Right cardiac atrium (tissue), 5 donors: ENCODE measurements at regions not wholly inside any gene's neighbourhood (a gene's known extent, or its start where the extent isn't known, plus 50 kb on each side); places are given as distances from the start of the nearest gene placed in this dataset.

Source experiments
- ATAC-seq, 2 donors: fragments of 200-7000 bp; cut with Tn5 transposase; one replicate each; pipeline versions ENCODE4 v1.8.0 to v1.9.1; 2020; ENCODE audit warnings: moderate library complexity in 2 of 2, mild to moderate bottlenecking in 1 of 2
- DNase-seq, 3 donors: peaks; one replicate each; pipeline ENCODE4 v3.0.0-alpha.2; 2020
- H3K27ac ChIP-seq: one replicate; pipeline ENCODE4 v1.5.1; 2013; ENCODE audit warnings: mild to moderate bottlenecking, low read length, control low read depth, moderate library complexity
- H3K27me3 ChIP-seq: one replicate; pipeline ENCODE4 v1.6.1; 2013; ENCODE audit not compliant: control insufficient read depth, insufficient read depth
- H3K4me1 ChIP-seq: one replicate; pipeline ENCODE4 v1.6.1; 2013; ENCODE audit warnings: low read length; ENCODE audit not compliant: control insufficient read depth, insufficient read depth
- H3K4me3 ChIP-seq: one replicate; pipeline ENCODE4 v1.5.1; 2013; ENCODE audit warnings: low read length, control low read depth
- H3K9me3 ChIP-seq: one replicate; pipeline ENCODE4 v1.6.1; 2013; ENCODE audit warnings: low read length; ENCODE audit not compliant: control insufficient read depth
- WGBS: extraction: QIAGEN DNeasy Blood & Tissue Kit; methylation state at CpG from one replicate; pipeline ENCODE4 v1.1.7; 2013; 5-methylcytosine and 5-hydroxymethylcytosine counted together
- intact Hi-C, 4 donors: fragments of 100-400 bp; cut with DNase I; formaldehyde crosslinking; loops; one replicate each; pipeline versions ENCODE4 v1.11.0 to v1.14.0; 2022 to 2023
- donor health status: healthy with polysubstance abuse.
- donor health status: DM: no; HTN: yes; CAD: no.
- donor health status: DM: no; HTN: no; CAD: no.
- donor health status: DM: no; HTN: yes; CAD: no; lungs with severe emphysema.
- donor health status: DM: yes; HTN: yes; CAD: no.

DNA sequence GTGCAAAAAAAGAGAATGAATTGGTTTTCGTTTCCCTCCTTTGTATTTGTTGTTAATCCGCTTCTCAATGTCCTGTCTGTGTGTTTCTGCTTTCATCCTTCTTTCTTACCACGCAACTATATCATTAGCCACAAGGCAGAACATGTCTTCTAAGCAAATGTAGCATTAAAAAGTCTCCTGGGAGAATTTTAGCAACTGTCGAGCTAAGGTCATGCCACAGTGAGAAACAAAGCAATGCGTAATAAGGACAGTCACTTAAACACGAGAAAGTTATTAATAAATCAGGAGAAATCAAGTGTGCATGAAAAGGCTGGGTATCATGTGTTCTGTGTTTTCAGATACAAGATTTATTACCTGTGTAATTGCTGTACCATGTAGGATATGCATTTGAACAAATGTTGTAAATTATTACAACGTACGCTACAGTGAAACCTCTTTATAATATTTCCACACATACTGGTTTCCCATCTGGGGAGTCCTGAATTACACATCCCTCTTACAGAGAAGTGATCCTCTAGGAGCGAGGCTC lies 890.8 kb downstream of the TRIML1 start:
- Histone ChIP-seq H3K9me3 (no peaks in the 10 kb centered on the region), H3K4me1 (no peaks in the 10 kb centered on the region), H3K4me3 (no peak overlapping the region), H3K27me3 (no peaks in the 10 kb centered on the region), H3K27ac (no peak overlapping the region)
- intact Hi-C loops: no loop called here
- ATAC-seq (no peak), DNase-seq (no peak)
- 75% methylated on average over 9 of the region's 9 CpGs for WGBS

GRCh38 chr4:189032606-189033338 lies 893.5 kb downstream of the TRIML1 start:
- WGBS: 76% methylated on average over 10 of the region's 10 CpGs
- no peak for DNase-seq
- intact Hi-C loops: no loop called here
- no peaks in the 10 kb centered on the region for H3K9me3 ChIP-seq
- no peaks in the 10 kb centered on the region for H3K27me3 ChIP-seq
- no peak overlapping the region for H3K4me3 ChIP-seq
- no peak overlapping the region for H3K27ac ChIP-seq
- H3K4me1 ChIP-seq: no peaks in the 10 kb centered on the region
- ATAC-seq: no peak

DNA sequence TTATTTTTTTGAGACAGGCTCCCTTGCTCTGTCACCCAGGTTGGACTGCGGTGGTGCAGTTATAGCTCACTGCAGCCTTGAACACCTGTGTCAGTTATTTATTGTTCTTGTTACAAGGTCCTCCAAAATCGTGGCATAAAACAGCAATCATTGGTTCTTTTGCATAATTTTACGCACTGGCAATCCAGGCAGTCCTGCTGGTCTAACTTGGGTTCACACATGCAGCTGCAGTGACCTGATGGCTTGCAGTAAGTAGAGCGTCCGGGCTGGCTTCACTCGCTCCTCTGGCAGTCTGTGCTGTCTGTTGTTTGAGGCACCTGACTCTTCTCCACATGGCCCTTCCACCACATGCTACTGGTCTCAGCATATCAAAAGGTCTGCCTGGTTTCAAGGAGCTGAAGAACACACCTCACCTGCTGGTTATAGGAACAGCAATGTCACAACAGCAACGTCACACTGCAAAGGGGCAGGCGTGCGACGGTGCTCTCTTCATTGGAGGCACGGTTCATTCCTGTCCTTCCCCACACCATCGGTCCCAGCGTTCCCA lies 894.6 kb downstream of the TRIML1 start:
- H3K27me3 ChIP-seq: no peaks in the 10 kb centered on the region
- 82% methylated on average over 13 of the region's 13 CpGs for WGBS
- intact Hi-C loops: no loop called here
- H3K27ac ChIP-seq: no peak overlapping the region
- no peaks in the 10 kb centered on the region for H3K9me3 ChIP-seq
- DNase-seq (no peak), ATAC-seq (no peak)
- no peaks in the 10 kb centered on the region for H3K4me1 ChIP-seq
- H3K4me3 ChIP-seq: no peak overlapping the region

DNA sequence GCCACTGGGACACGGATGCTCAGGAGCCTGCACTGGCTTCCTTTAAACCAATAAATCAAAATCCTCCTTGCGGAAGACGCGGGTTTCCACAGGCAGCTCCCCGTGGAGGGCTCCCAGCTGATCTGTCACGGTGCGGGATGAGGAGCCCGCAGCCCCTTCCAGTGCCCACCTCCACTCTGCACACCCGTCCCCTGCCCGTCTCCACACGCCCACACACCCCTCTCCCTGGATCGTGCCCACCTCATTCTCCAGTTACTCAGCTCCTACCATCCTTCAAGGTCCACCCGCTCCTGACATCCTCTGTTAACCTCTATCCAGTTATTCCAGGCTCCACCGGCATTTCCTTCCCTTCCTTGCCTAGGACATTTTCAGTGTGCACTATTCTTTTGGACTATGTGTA lies 895.9 kb downstream of the TRIML1 start:
- no peak overlapping the region for H3K27ac ChIP-seq
- 89% methylated on average over 14 of the region's 14 CpGs for WGBS
- intact Hi-C loops: no loop called here

GRCh38 chr4:189035654-189036053 lies 896.4 kb downstream of the TRIML1 start:
- DNase-seq (no peak), ATAC-seq (no peak)
- no peaks in the 10 kb centered on the region for H3K4me1 ChIP-seq
- H3K27ac ChIP-seq: no peak overlapping the region
- no peaks in the 10 kb centered on the region for H3K9me3 ChIP-seq
- WGBS: 85% methylated on average over 19 of the region's 19 CpGs
- H3K27me3 ChIP-seq: no peaks in the 10 kb centered on the region
- H3K4me3 ChIP-seq: no peak overlapping the region
- intact Hi-C loops: no loop called here

More for the DNA sequence above, 895.9 kb downstream of the TRIML1 start:
- Histone ChIP-seq H3K9me3 (no peaks in the 10 kb centered on the region), H3K27me3 (no peaks in the 10 kb centered on the region), H3K4me1 (no peaks in the 10 kb centered on the region), H3K4me3 (no peak overlapping the region)
- ATAC-seq (no peak), DNase-seq (no peak)

- no peaks in the 10 kb centered on the region for H3K27me3 ChIP-seq
- 78% methylated on average over 6 of the region's 6 CpGs for WGBS
- no peak overlapping the region for H3K4me3 ChIP-seq
- H3K9me3 ChIP-seq: no peaks in the 10 kb centered on the region
- DNase-seq (no peak), ATAC-seq (no peak)
- H3K4me1 ChIP-seq: no peaks in the 10 kb centered on the region
- no peak overlapping the region for H3K27ac ChIP-seq
- intact Hi-C loops: no loop called here
These were observed 897.7 kb downstream of the TRIML1 start for GRCh38 chr4:189036906-189037305.

DNA sequence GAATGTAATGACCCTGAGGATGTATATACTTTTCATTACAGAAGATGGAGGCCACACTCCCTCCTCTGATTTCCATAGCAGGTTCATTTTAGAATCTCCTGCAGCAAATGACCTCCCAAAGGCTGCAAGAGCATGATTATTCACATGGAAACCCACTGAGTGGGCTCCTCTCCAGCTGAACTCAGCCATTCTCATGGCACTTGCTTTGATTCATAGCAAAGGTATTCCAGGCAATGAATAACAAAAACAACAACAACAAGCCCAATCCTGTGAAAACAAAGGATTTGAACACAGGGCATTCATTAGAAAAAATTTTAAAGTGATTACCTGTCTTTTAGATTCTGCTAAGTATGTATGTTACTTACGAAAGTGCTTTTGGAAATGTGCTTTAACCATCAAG lies 894.0 kb upstream of the FRG1 start:
- ATAC-seq: no peak
- no peak overlapping the region for H3K4me3 ChIP-seq
- WGBS: 93% methylated on average over 1 of the region's 1 CpG
- no peaks in the 10 kb centered on the region for H3K9me3 ChIP-seq
- H3K4me1 ChIP-seq: no peaks in the 10 kb centered on the region
- intact Hi-C loops: no loop called here
- no peak overlapping the region for H3K27ac ChIP-seq
- peaks cover 2% of the 10 kb centered on the region for H3K27me3 ChIP-seq
- no peak for DNase-seq

- no peak overlapping the region for H3K4me3 ChIP-seq
- intact Hi-C loops: no loop called here
- H3K27me3 ChIP-seq: peaks cover 2% of the 10 kb centered on the region
- WGBS: 84% methylated on average over 1 of the region's 1 CpG
- H3K4me1 ChIP-seq: no peaks in the 10 kb centered on the region
- no peaks in the 10 kb centered on the region for H3K9me3 ChIP-seq
- DNase-seq (no peak), ATAC-seq (no peak)
- H3K27ac ChIP-seq: no peak overlapping the region
These were observed 892.6 kb upstream of the FRG1 start for GRCh38 chr4:189048119-189048518.

GRCh38 chr4:189049682-189050081 lies 891.0 kb upstream of the FRG1 start:
- WGBS: 58% methylated on average over 8 of the region's 8 CpGs
- Histone ChIP-seq H3K4me3 (no peak overlapping the region), H3K27me3 (peaks cover 2% of the 10 kb centered on the region), H3K4me1 (no peaks in the 10 kb centered on the region), H3K27ac (no peak overlapping the region), H3K9me3 (no peaks in the 10 kb centered on the region)
- no peak for ATAC-seq
- no peak for DNase-seq
- intact Hi-C loops: no loop called here

- WGBS: 60% methylated on average over 8 of the region's 8 CpGs
- H3K9me3 ChIP-seq: no peaks in the 10 kb centered on the region
- ATAC-seq (no peak), DNase-seq (no peak)
- no peaks in the 10 kb centered on the region for H3K4me1 ChIP-seq
- intact Hi-C loops: no loop called here
- H3K27ac ChIP-seq: no peak overlapping the region
- H3K27me3 ChIP-seq: no peaks in the 10 kb centered on the region
- no peak overlapping the region for H3K4me3 ChIP-seq
These were observed 890.0 kb upstream of the FRG1 start for GRCh38 chr4:189050643-189051042.

GRCh38 chr4:189053621-189054020 lies 887.1 kb upstream of the FRG1 start:
- 78% methylated on average over 7 of the region's 7 CpGs for WGBS
- H3K4me3 ChIP-seq: no peak overlapping the region

More at GRCh38 chr4:189053621-189054020, 887.1 kb upstream of the FRG1 start:
- Histone ChIP-seq H3K27me3 (no peaks in the 10 kb centered on the region), H3K4me1 (no peaks in the 10 kb centered on the region), H3K9me3 (no peaks in the 10 kb centered on the region), H3K27ac (no peak overlapping the region)
- no peak for DNase-seq
- intact Hi-C loops: no loop called here
- no peak for ATAC-seq
